ENCODE measurements at regions not wholly inside any gene's neighbourhood (a gene's known extent, or its start where the extent isn't known, plus 50 kb on each side); places are given as distances from the start of the nearest gene placed in this dataset.

DNA sequence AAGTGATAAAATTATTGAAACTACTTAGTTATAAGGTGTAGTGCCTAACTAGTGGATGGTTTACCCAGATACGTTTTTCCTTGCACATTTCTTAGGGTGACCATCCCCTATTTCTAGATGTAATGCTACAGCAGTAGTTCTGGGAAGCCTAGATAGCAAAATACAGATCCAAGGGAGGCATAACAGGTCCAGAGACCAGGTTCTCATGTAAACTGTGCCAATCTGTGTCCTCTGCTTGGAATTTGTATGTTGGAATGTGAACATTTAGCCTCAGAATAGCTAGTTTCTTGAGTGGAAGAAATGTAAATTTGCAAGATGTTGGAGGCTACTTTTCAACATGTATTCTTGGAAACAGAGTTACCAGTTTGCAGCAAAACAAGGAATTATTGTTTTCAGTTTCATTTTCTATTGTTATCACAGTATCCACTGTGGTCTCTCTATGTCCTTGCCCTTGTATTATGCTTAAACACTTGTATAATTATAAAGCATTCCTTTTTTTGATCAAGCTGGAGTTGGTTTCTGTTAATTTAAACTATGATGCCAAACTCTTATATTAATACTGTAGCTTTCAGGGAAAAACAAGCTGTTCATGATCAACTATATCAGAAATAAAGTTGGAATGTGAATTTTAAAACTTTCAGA, 102.0 kb upstream of the BRINP3 start:
- TF ChIP-seq POLR2AphosphoS5 (IDR thresholded peaks at IDR 0.05): no peak
- TF ChIP-seq POLR2A (IDR thresholded peaks at IDR 0.05): no peak
- TF ChIP-seq, protein P1, sequence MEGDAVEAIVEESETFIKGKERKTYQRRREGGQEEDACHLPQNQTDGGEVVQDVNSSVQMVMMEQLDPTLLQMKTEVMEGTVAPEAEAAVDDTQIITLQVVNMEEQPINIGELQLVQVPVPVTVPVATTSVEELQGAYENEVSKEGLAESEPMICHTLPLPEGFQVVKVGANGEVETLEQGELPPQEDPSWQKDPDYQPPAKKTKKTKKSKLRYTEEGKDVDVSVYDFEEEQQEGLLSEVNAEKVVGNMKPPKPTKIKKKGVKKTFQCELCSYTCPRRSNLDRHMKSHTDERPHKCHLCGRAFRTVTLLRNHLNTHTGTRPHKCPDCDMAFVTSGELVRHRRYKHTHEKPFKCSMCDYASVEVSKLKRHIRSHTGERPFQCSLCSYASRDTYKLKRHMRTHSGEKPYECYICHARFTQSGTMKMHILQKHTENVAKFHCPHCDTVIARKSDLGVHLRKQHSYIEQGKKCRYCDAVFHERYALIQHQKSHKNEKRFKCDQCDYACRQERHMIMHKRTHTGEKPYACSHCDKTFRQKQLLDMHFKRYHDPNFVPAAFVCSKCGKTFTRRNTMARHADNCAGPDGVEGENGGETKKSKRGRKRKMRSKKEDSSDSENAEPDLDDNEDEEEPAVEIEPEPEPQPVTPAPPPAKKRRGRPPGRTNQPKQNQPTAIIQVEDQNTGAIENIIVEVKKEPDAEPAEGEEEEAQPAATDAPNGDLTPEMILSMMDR (IDR thresholded peaks at IDR 0.05): no peak

All from upper lobe of left lung (tissue), 4 donors.